NCI-H146 treated with DMSO at 0.1 percent for 48 hours (cell line): ENCODE measurements at regions not wholly inside any gene's neighbourhood (a gene's known extent, or its start where the extent isn't known, plus 50 kb on each side); places are given as distances from the start of the nearest gene placed in this dataset.
"Not testable (repeated sequence)": the region's sequence is repeated elsewhere in the genome, so short reads cannot be mapped to it uniquely, and the experiment has no call there.

Experiments
- DNase-seq: peaks from one replicate; lab custom pipeline; 2025; ENCODE audit not compliant: unreplicated experiment; lab: John Stamatoyannopoulos, UW

- no peak for DNase-seq
Observed at GRCh38 chr2:5549771-5550170, 142.4 kb upstream of the SOX11 start.

- DNase-seq, result no peak
Observed at GRCh38 chr2:5555636-5556035, 136.5 kb upstream of the SOX11 start.

- no peak for DNase-seq
Observed at GRCh38 chr2:5561006-5561405, 131.2 kb upstream of the SOX11 start.

- DNase-seq, result no peak
Observed at GRCh38 chr2:5562426-5562825, 129.8 kb upstream of the SOX11 start.

GRCh38 chr2:5562865-5563264, 129.3 kb upstream of the SOX11 start:
- DNase-seq, result no peak

GRCh38 chr2:5563411-5563810, 128.8 kb upstream of the SOX11 start:
- DNase-seq, result no peak

GRCh38 chr2:5569256-5569655, 122.9 kb upstream of the SOX11 start:
- no peak for DNase-seq

- DNase-seq, result no peak
Observed at GRCh38 chr2:5576015-5576414, 116.2 kb upstream of the SOX11 start.

- DNase-seq, result no peak
Observed at GRCh38 chr2:5587766-5588165, 104.4 kb upstream of the SOX11 start.

GRCh38 chr2:5588601-5589000, 103.6 kb upstream of the SOX11 start:
- no peak for DNase-seq

GRCh38 chr2:5589183-5589582, 103.0 kb upstream of the SOX11 start:
- DNase-seq, result no peak

GRCh38 chr2:5590886-5591285, 101.3 kb upstream of the SOX11 start:
- DNase-seq, result no peak

GRCh38 chr2:5592916-5593315, 99.3 kb upstream of the SOX11 start:
- DNase-seq, result no peak

- no peak for DNase-seq
Observed at GRCh38 chr2:5594249-5594695, 97.9 kb upstream of the SOX11 start.

- DNase-seq, result no peak
Observed at GRCh38 chr2:5596868-5597267, 95.3 kb upstream of the SOX11 start.

- DNase-seq, result no peak
Observed at GRCh38 chr2:5598156-5598555, 94.0 kb upstream of the SOX11 start.

GRCh38 chr2:5609201-5609600, 83.0 kb upstream of the SOX11 start:
- DNase-seq, result no peak

GRCh38 chr2:5612666-5613065, 79.5 kb upstream of the SOX11 start:
- no peak for DNase-seq

GRCh38 chr2:5616019-5616418, 76.2 kb upstream of the SOX11 start:
- DNase-seq, result no peak

GRCh38 chr2:5617358-5617757, 74.8 kb upstream of the SOX11 start:
- DNase-seq, result no peak

GRCh38 chr2:5617796-5618195, 74.4 kb upstream of the SOX11 start:
- DNase-seq, result no peak

GRCh38 chr2:5618271-5618670, 73.9 kb upstream of the SOX11 start:
- DNase-seq, result no peak

- not testable (repeated sequence) for DNase-seq
Observed at GRCh38 chr2:5625556-5626065, 66.6 kb upstream of the SOX11 start.

GRCh38 chr2:5628484-5628883, 63.7 kb upstream of the SOX11 start:
- DNase-seq, result not testable (repeated sequence)
